ENCODE measurements at regions not wholly inside any gene's neighbourhood (a gene's known extent, or its start where the extent isn't known, plus 50 kb on each side); places are given as distances from the start of the nearest gene placed in this dataset.
A peak's percentile ranks its signal among the peaks of the same experiment; 100 is the strongest.

DNA sequence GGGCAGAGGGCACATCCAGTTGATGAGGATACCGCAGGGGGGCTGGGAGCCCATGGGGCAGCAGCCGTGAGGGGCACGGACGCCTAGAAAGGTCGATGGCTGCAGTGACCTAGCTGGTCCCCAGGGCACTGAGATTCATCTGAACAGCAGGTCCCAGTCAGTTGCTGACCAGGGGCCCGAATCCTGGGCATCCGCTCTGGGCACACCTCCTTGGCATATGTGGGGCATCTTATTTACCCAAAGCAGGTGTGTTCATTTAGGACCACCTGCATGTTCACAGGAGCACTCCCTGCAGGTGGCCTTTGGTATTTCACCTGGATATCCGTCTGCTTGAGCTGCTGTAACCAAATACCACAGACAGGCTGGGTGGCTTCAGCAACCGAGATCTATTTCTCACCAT lies 72.0 kb upstream of the ODC1 start:
- TF ChIP-seq, protein P1, sequence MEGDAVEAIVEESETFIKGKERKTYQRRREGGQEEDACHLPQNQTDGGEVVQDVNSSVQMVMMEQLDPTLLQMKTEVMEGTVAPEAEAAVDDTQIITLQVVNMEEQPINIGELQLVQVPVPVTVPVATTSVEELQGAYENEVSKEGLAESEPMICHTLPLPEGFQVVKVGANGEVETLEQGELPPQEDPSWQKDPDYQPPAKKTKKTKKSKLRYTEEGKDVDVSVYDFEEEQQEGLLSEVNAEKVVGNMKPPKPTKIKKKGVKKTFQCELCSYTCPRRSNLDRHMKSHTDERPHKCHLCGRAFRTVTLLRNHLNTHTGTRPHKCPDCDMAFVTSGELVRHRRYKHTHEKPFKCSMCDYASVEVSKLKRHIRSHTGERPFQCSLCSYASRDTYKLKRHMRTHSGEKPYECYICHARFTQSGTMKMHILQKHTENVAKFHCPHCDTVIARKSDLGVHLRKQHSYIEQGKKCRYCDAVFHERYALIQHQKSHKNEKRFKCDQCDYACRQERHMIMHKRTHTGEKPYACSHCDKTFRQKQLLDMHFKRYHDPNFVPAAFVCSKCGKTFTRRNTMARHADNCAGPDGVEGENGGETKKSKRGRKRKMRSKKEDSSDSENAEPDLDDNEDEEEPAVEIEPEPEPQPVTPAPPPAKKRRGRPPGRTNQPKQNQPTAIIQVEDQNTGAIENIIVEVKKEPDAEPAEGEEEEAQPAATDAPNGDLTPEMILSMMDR (conservative IDR thresholded peaks at IDR 0.05; ENCODE audit: low read length): peak; percentile 56
- no peak for TF ChIP-seq EZH2phosphoT487 (IDR thresholded peaks at IDR 0.05; ENCODE audit: borderline replicate concordance, low read depth, low read length)
- Histone ChIP-seq H2AFZ (ENCODE audit: low read length) (no peak overlapping the region), H3K36me3 (ENCODE audit: insufficient read depth, low read length) (no peaks in the 10 kb centered on the region), H3K9me3 (ENCODE audit: low read length) (0 out of 2 replicates have a peak, but pooled peaks cover 8% of the 10 kb centered on the region), H3K9me2 (ENCODE audit: insufficient read depth, low read length) (no peaks in the 10 kb centered on the region), H3K79me2 (ENCODE audit: insufficient read depth, low read depth, low read length) (no peaks in the 10 kb centered on the region), H4K20me1 (ENCODE audit: insufficient read depth, low read length) (no peaks in the 10 kb centered on the region), H3K27ac (ENCODE audit: low read depth, low read length, poor library complexity, severe bottlenecking) (no peak overlapping the region), H3K4me3 (ENCODE audit: low read depth, low read length, poor library complexity, severe bottlenecking) (no peak overlapping the region), H3K4me1 (ENCODE audit: insufficient read depth, low read length, poor library complexity, severe bottlenecking) (no peaks in the 10 kb centered on the region), H3K4me2 (ENCODE audit: low read length) (no peak overlapping the region)
- no TSS peak for BruUV-seq (replicated peaks)
- ChIA-PET POLR2A (no interaction called here), CTCF (ENCODE audit: unreplicated experiment) (no interaction called here)
- intact Hi-C loops (cut with micrococcal nuclease; ENCODE audit: unreplicated experiment): no loop called here
- peak; percentile 13 for DNase-seq (ENCODE audit: low spot score)

DNA sequence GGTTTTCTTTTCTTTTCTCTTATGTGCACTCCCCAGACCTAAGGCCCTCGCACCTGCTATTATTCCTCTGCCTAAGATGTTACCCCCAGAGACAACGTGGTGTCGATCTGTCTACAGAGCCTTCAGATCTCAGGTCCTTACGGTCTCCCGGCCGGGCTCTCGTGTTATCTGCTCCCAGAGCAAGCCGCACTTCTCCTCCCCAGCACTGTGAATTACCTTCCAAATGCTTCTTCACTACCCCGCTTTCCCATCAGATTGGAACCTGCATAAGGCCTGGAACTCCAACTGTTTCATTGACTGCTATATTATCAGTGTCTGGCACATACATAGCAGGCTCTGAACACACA lies 71.2 kb upstream of the ODC1 start:
- DNase-seq (ENCODE audit: low spot score): no peak
- Histone ChIP-seq H3K36me3 (ENCODE audit: insufficient read depth, low read length) (no peaks in the 10 kb centered on the region), H3K27ac (ENCODE audit: low read depth, low read length, poor library complexity, severe bottlenecking) (no peak overlapping the region), H3K79me2 (ENCODE audit: insufficient read depth, low read depth, low read length) (no peaks in the 10 kb centered on the region), H2AFZ (ENCODE audit: low read length) (no peak overlapping the region), H3K4me1 (ENCODE audit: insufficient read depth, low read length, poor library complexity, severe bottlenecking) (no peaks in the 10 kb centered on the region), H4K20me1 (ENCODE audit: insufficient read depth, low read length) (no peaks in the 10 kb centered on the region), H3K9me3 (ENCODE audit: low read length) (0 out of 2 replicates have a peak, but pooled peaks cover 8% of the 10 kb centered on the region), H3K9me2 (ENCODE audit: insufficient read depth, low read length) (no peaks in the 10 kb centered on the region), H3K4me3 (ENCODE audit: low read depth, low read length, poor library complexity, severe bottlenecking) (no peak overlapping the region), H3K4me2 (ENCODE audit: low read length) (no peak overlapping the region)
- BruUV-seq (replicated peaks): no TSS peak
- intact Hi-C loops (cut with micrococcal nuclease; ENCODE audit: unreplicated experiment): no loop called here
- ChIA-PET POLR2A (no interaction called here), CTCF (ENCODE audit: unreplicated experiment) (no interaction called here)
- TF ChIP-seq, protein P1 (conservative IDR thresholded peaks at IDR 0.05; ENCODE audit: low read length): no peak
- no peak for TF ChIP-seq EZH2phosphoT487 (IDR thresholded peaks at IDR 0.05; ENCODE audit: borderline replicate concordance, low read depth, low read length)

DNA sequence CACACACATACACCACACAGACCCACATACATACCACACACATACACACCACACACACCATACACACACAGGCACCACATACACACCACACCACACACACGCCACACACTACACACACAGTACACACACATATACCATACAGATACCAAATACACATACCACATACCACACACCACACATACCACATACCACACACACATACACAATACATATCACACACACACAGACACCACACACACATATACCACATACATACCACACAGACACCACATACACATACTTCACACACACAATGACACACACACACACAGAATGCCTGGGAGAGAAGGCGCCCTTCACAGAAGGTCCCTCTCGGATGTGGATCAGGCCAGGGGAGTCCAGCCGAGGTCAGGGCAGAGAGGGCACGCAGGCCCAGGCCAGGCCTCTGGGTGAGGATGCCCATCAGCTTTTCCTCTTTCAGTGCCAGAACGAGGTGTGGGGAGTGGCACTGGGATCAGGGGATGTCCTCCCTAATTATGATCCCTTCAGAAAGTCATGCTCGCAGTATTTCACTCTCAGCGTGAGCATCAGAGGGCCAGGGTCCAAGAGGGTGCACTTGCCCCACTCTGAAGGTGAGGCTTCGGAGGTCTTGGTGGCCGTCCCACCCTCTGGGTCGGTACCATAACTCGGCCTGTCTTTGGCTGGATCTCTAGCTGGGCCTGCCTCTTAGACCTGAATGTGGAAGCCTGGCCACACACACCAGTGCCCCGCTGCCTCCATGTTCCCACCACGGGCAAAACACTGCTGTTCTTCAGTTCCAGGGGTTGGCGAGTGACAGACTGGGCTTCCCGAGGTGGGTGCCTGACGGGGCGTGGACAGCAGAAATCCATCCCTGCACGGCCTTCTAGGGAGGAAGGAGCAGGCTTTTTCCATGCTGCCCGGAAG lies 70.6 kb upstream of the ODC1 start:
- Histone ChIP-seq H3K27ac (ENCODE audit: low read depth, low read length, poor library complexity, severe bottlenecking) (no peak overlapping the region), H3K9me3 (ENCODE audit: low read length) (0 out of 2 replicates have a peak, but pooled peaks cover 8% of the 10 kb centered on the region), H3K4me2 (ENCODE audit: low read length) (no peak overlapping the region), H3K36me3 (ENCODE audit: insufficient read depth, low read length) (no peaks in the 10 kb centered on the region), H2AFZ (ENCODE audit: low read length) (no peak overlapping the region), H3K4me1 (ENCODE audit: insufficient read depth, low read length, poor library complexity, severe bottlenecking) (no peaks in the 10 kb centered on the region), H3K4me3 (ENCODE audit: low read depth, low read length, poor library complexity, severe bottlenecking) (no peak overlapping the region), H3K79me2 (ENCODE audit: insufficient read depth, low read depth, low read length) (no peaks in the 10 kb centered on the region), H4K20me1 (ENCODE audit: insufficient read depth, low read length) (no peaks in the 10 kb centered on the region), H3K9me2 (ENCODE audit: insufficient read depth, low read length) (no peaks in the 10 kb centered on the region)
- ChIA-PET POLR2A (no interaction called here), CTCF (ENCODE audit: unreplicated experiment) (no interaction called here)
- DNase-seq (ENCODE audit: low spot score): no peak
- intact Hi-C loops (cut with micrococcal nuclease; ENCODE audit: unreplicated experiment): no loop called here
- no TSS peak for BruUV-seq (replicated peaks)
- no peak for TF ChIP-seq EZH2phosphoT487 (IDR thresholded peaks at IDR 0.05; ENCODE audit: borderline replicate concordance, low read depth, low read length)
- TF ChIP-seq, protein P1 (conservative IDR thresholded peaks at IDR 0.05; ENCODE audit: low read length): no peak

Data from OCI-LY7 (cell line).